Testis (tissue), 2 donors: ENCODE measurements at regions not wholly inside any gene's neighbourhood (a gene's known extent, or its start where the extent isn't known, plus 50 kb on each side); places are given as distances from the start of the nearest gene placed in this dataset.

Experiments used
- CTCF ChIP-seq, 3 experiments: fragments of 450-650 bp in 2 of 3; fragments of 200-600 bp in 1 of 3; sonication (generic) in 1 of 3; IDR thresholded peaks; one replicate each; pipeline ENCODE4 v1.5.1; 2016 to 2019; ENCODE audit warnings: antibody characterized with exemption in 3 of 3, mild to moderate bottlenecking in 2 of 3, moderate library complexity in 1 of 3
- POLR2A ChIP-seq: fragments of 450-650 bp; IDR thresholded peaks from one replicate; pipeline ENCODE4 v1.6.1; 2017; ENCODE audit warnings: antibody characterized with exemption, mild to moderate bottlenecking, moderate library complexity

- TF ChIP-seq CTCF (IDR thresholded peaks at IDR 0.05) (no peak), POLR2A (no peak)
Measured at GRCh38 chr14:39488600-39488999, 56.4 kb upstream of the FBXO33 start.
